ENCODE measurements at regions not wholly inside any gene's neighbourhood (a gene's known extent, or its start where the extent isn't known, plus 50 kb on each side); places are given as distances from the start of the nearest gene placed in this dataset.

DNA sequence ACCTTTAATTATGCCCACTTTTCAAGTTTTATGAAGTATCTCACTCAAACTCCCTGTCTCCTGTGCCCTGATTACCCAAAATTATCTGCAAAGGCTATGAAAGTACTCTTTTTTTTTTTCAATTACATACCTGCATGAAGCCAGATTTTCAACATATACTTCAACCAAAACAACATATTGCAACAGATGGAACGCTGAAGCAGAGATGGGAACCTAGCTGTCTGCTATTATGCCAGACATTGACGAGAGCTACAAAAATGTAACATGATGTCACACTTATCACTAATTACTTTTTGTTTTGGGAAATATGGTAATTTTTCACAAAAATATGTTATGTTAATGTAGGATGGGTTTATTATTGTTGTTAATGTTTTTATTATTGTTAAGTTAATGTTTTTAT is 86.5 kb upstream of the SLC1A3 start:
- no peak for DNase-seq
- H3K4me1 ChIP-seq = no peaks in the 10 kb centered on the region
- H3K4me3 ChIP-seq = no peak overlapping the region
- no peaks in the 10 kb centered on the region for H3K36me3 ChIP-seq
- no peaks in the 10 kb centered on the region for H3K27me3 ChIP-seq
- H3K27ac ChIP-seq = no peak overlapping the region
- TF ChIP-seq CTCF (IDR thresholded peaks at IDR 0.05) = no peak
- no peaks in the 10 kb centered on the region for H3K9me3 ChIP-seq
- intact Hi-C loops (cut with DNase I; ENCODE audit: low total_unique reads) = no loop called here

- Histone ChIP-seq H3K27ac (no peak overlapping the region), H3K4me3 (no peak overlapping the region), H3K4me1 (no peaks in the 10 kb centered on the region), H3K9me3 (no peaks in the 10 kb centered on the region), H3K36me3 (no peaks in the 10 kb centered on the region), H3K27me3 (no peaks in the 10 kb centered on the region)
- DNase-seq = no peak
- no peak for TF ChIP-seq CTCF (IDR thresholded peaks at IDR 0.05)
- intact Hi-C loops (cut with DNase I; ENCODE audit: low total_unique reads) = no loop called here
Measured at GRCh38 chr5:36521219-36521618, 85.2 kb upstream of the SLC1A3 start.

DNA sequence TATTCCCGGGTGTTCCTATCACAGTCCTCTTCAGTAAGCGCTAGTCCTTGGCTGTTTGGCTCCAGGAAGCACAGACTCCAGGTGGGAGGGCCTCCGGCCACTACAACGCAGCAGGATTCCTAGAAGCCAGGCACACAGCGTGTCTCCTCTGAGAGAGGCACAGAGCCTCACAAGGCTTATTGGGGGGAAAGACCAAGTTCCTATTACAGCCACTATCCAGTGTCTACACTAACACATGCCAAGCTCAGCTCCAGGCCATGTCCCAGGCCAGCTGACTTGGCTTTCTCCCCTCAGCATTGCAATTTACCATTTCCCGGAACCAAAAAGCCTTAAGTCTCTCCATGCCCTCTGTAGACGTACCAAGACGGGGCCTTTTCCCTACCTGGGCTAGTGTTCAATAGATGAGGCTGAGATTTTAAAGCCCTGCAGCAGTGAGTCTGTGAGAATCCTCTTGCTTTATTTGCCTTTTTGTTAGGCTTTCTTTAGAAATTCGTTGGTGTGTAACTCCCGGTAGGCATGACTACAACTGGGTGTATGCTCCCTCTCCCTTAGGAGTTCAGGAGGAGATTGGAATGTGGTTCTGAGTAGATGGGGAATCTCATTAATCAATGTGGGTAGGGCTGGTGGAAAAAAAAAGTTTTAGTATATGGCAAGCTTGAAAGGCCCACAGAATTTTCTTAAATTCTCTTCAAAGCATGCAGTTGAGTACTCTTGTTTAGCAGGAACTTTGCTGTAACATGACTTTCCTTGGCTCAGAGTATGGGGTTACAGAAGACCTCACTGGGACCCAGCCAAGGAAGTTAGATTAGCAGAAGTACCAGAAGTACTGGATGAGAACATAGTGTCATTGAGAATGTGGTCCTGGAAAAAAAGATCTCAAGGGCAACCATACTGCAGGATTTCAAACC is 84.3 kb upstream of the SLC1A3 start:
- Histone ChIP-seq H3K4me3 (no peak overlapping the region), H3K9me3 (no peaks in the 10 kb centered on the region), H3K4me1 (no peaks in the 10 kb centered on the region), H3K27ac (no peak overlapping the region), H3K27me3 (no peaks in the 10 kb centered on the region), H3K36me3 (no peaks in the 10 kb centered on the region)
- TF ChIP-seq CTCF (IDR thresholded peaks at IDR 0.05) = no peak
- DNase-seq = peak in 1 of 2 donors; percentile 65
- intact Hi-C loops (cut with DNase I; ENCODE audit: low total_unique reads) = no loop called here

DNA sequence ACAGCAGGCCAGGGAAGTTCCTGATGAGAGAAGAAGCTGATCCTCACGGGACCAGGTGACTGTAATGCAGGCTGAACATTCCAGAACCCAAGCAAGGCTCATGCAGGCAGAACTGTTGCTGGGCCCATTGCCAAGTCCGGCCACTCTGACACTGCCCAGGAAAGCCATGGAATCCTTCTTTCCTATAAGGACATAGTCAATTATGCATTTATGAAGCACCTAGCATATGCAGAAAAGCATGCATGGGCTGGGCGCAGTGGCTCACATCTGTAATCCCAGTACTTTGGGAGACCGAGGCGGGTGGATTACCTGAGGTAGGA is 83.7 kb upstream of the SLC1A3 start:
- no peak overlapping the region for H3K27ac ChIP-seq
- no peaks in the 10 kb centered on the region for H3K27me3 ChIP-seq
- TF ChIP-seq CTCF (IDR thresholded peaks at IDR 0.05) = no peak
- no peaks in the 10 kb centered on the region for H3K4me1 ChIP-seq
- H3K36me3 ChIP-seq = no peaks in the 10 kb centered on the region
- no peak for DNase-seq
- no peak overlapping the region for H3K4me3 ChIP-seq
- H3K9me3 ChIP-seq = no peaks in the 10 kb centered on the region
- intact Hi-C loops (cut with DNase I; ENCODE audit: low total_unique reads) = no loop called here

GRCh38 chr5:36523450-36523849 is 83.0 kb upstream of the SLC1A3 start:
- intact Hi-C loops (cut with DNase I; ENCODE audit: low total_unique reads) = no loop called here

More at GRCh38 chr5:36523450-36523849, 83.0 kb upstream of the SLC1A3 start:
- no peaks in the 10 kb centered on the region for H3K27me3 ChIP-seq
- no peaks in the 10 kb centered on the region for H3K9me3 ChIP-seq
- TF ChIP-seq CTCF (IDR thresholded peaks at IDR 0.05) = no peak
- no peak for DNase-seq
- H3K36me3 ChIP-seq = no peaks in the 10 kb centered on the region
- no peaks in the 10 kb centered on the region for H3K4me1 ChIP-seq
- H3K27ac ChIP-seq = no peak overlapping the region
- H3K4me3 ChIP-seq = no peak overlapping the region

All from tibial artery (tissue), 4 donors.